GM20431 (cell line): ENCODE measurements at regions not wholly inside any gene's neighbourhood (a gene's known extent, or its start where the extent isn't known, plus 50 kb on each side); places are given as distances from the start of the nearest gene placed in this dataset.
"Not testable (repeated sequence)": the region's sequence is repeated elsewhere in the genome, so short reads cannot be mapped to it uniquely, and the experiment has no call there.

Experiments used
- in situ Hi-C: fragments of 300-500 bp; cut with MseI, MboI; formaldehyde crosslinking; loops from one replicate; pipeline ENCODE4 v1.15.0; 2020; ENCODE audit warnings: low sequenced_read_pairs; ENCODE audit not compliant: unreplicated experiment

GRCh38 chr11:16554361-16554760, 184.1 kb upstream of the C11orf58 start:
- in situ Hi-C loops: no loop called here

- in situ Hi-C loops: no loop called here
Measured at GRCh38 chr11:16547879-16548278, 190.6 kb upstream of the C11orf58 start.

- in situ Hi-C loops: no loop called here
Measured at GRCh38 chr11:16543642-16544041, 187.3 kb upstream of the SOX6 start.

GRCh38 chr11:16542353-16542752, 186.0 kb upstream of the SOX6 start:
- in situ Hi-C loops: no loop called here

GRCh38 chr11:16536513-16536912, 180.2 kb upstream of the SOX6 start:
- in situ Hi-C loops: no loop called here

- in situ Hi-C loops: no loop called here
Measured at GRCh38 chr11:16528639-16529038, 172.3 kb upstream of the SOX6 start.

- in situ Hi-C loops: no loop called here
Measured at GRCh38 chr11:16527525-16528246, 171.3 kb upstream of the SOX6 start.

GRCh38 chr11:16526947-16527346, 170.6 kb upstream of the SOX6 start:
- in situ Hi-C loops: no loop called here

GRCh38 chr11:16520713-16521112, 164.4 kb upstream of the SOX6 start:
- in situ Hi-C loops: not testable (repeated sequence)

GRCh38 chr11:16512899-16513241, 156.5 kb upstream of the SOX6 start:
- in situ Hi-C loops: no loop called here

GRCh38 chr11:16512198-16512898, 156.0 kb upstream of the SOX6 start:
- in situ Hi-C loops: no loop called here

- in situ Hi-C loops: no loop called here
Measured at GRCh38 chr11:16511116-16512114, 155.1 kb upstream of the SOX6 start.

- in situ Hi-C loops: no loop called here
Measured at GRCh38 chr11:16505481-16505880, 149.1 kb upstream of the SOX6 start.

GRCh38 chr11:16503891-16504290, 147.5 kb upstream of the SOX6 start:
- in situ Hi-C loops: not testable (repeated sequence)

GRCh38 chr11:16494918-16495691, 138.8 kb upstream of the SOX6 start:
- in situ Hi-C loops: no loop called here

- in situ Hi-C loops: no loop called here
Measured at GRCh38 chr11:16484434-16484833, 128.1 kb upstream of the SOX6 start.

- in situ Hi-C loops: no loop called here
Measured at GRCh38 chr11:16474659-16475058, 118.3 kb upstream of the SOX6 start.

- in situ Hi-C loops: no loop called here
Measured at GRCh38 chr11:16469968-16470367, 113.6 kb upstream of the SOX6 start.

- in situ Hi-C loops: no loop called here
Measured at GRCh38 chr11:16468735-16469453, 112.5 kb upstream of the SOX6 start.
